ENCODE measurements at regions not wholly inside any gene's neighbourhood (a gene's known extent, or its start where the extent isn't known, plus 50 kb on each side); places are given as distances from the start of the nearest gene placed in this dataset.

DNA sequence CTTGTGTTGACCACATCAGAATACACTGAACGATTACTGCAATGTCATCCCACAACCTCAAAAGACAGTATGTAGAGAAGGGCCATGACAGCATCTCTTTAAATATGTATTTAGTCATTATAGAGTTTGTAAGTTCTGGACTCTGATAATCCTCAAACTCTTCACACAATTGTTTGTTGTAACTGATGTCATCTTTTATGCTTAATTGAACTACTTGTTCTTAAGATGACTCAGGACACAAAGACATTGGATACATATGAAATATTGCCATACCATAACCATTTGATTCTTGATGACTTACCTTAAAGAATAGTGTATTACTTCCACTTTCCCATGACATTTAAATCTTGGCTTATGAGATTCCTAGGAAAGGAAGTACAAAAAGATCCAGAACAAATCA is 347.6 kb downstream of the KLF5 start:
- no peaks in the 10 kb centered on the region for H3K4me1 ChIP-seq
- POLR2A ChIA-PET: interaction anchor here (0.6 kb wide), 1 partner anchor 82 kb away, joined by 3 read pairs; no protein-coding TSS in a partner anchor
- CTCF ChIA-PET: no interaction called here
- TF ChIP-seq, protein P1, sequence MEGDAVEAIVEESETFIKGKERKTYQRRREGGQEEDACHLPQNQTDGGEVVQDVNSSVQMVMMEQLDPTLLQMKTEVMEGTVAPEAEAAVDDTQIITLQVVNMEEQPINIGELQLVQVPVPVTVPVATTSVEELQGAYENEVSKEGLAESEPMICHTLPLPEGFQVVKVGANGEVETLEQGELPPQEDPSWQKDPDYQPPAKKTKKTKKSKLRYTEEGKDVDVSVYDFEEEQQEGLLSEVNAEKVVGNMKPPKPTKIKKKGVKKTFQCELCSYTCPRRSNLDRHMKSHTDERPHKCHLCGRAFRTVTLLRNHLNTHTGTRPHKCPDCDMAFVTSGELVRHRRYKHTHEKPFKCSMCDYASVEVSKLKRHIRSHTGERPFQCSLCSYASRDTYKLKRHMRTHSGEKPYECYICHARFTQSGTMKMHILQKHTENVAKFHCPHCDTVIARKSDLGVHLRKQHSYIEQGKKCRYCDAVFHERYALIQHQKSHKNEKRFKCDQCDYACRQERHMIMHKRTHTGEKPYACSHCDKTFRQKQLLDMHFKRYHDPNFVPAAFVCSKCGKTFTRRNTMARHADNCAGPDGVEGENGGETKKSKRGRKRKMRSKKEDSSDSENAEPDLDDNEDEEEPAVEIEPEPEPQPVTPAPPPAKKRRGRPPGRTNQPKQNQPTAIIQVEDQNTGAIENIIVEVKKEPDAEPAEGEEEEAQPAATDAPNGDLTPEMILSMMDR (IDR thresholded peaks at IDR 0.05; ENCODE audit: insufficient read depth in 1 of 2, low read depth in 1 of 2, low read length in 1 of 2, severe bottlenecking in 1 of 2, unreplicated experiment in 1 of 2): no peak
- no peaks in the 10 kb centered on the region for H3K9me3 ChIP-seq
- H3K27me3 Mint-ChIP-seq (ENCODE audit: insufficient read depth, unreplicated experiment): no peaks in the 10 kb centered on the region
- DNase-seq: no peak
- no peak overlapping the region for H3K4me3 Mint-ChIP-seq (ENCODE audit: unreplicated experiment)
- no TSS peak for BruUV-seq (replicated peaks)
- H3K27me3 ChIP-seq (replicated peaks; ENCODE audit: control insufficient read depth, insufficient read depth, low read length): no peaks in the 10 kb centered on the region
- no peak overlapping the region for H3K27ac Mint-ChIP-seq (ENCODE audit: unreplicated experiment)
- no peaks in the 10 kb centered on the region for H3K36me3 ChIP-seq (ENCODE audit: control insufficient read depth, insufficient read depth, low read length)
- peaks cover 5% of the 10 kb centered on the region for H3K4me1 Mint-ChIP-seq (ENCODE audit: low read depth, unreplicated experiment)
- peaks cover 7% of the 10 kb centered on the region for H3K36me3 Mint-ChIP-seq (ENCODE audit: insufficient read depth, unreplicated experiment)
- H3K9me3 Mint-ChIP-seq (ENCODE audit: unreplicated experiment): peaks cover 40% of the 10 kb centered on the region
- H3K4me3 ChIP-seq (ENCODE audit: low read depth, low read length): no peak overlapping the region
- intact Hi-C loops (cut with micrococcal nuclease; ENCODE audit: unreplicated experiment): no loop called here

DNA sequence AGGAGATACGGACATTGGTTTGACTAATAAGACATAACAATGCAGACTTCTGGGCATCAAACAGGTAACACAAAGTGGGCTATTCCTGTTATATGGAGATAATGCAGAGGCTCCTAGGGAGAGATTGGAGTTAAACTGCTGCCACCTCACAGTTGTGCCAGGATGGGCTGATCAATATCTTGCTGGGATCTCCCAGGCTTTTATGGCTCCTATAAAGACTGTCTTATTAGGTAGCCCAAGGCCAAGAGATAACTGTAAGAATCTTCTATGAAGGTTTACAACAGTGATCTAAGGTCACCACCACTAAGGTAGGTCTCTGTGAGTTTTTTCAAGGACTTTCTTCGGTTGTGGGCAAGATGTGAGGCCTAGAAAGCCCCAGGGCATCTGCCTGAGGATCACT is 345.8 kb downstream of the KLF5 start:
- ChIA-PET CTCF (no interaction called here), POLR2A (no interaction called here)
- Mint-ChIP-seq H3K36me3 (ENCODE audit: insufficient read depth, unreplicated experiment) (peaks cover 2% of the 10 kb centered on the region), H3K27ac (ENCODE audit: unreplicated experiment) (no peak overlapping the region), H3K9me3 (ENCODE audit: unreplicated experiment) (peaks cover 43% of the 10 kb centered on the region), H3K27me3 (ENCODE audit: insufficient read depth, unreplicated experiment) (no peaks in the 10 kb centered on the region), H3K4me3 (ENCODE audit: unreplicated experiment) (no peak overlapping the region), H3K4me1 (ENCODE audit: low read depth, unreplicated experiment) (peaks cover 24% of the 10 kb centered on the region)
- no TSS peak for BruUV-seq (replicated peaks)
- peaks cover 18% of the 10 kb centered on the region for H3K4me1 ChIP-seq
- H3K36me3 ChIP-seq (ENCODE audit: control insufficient read depth, insufficient read depth, low read length): no peaks in the 10 kb centered on the region
- H3K9me3 ChIP-seq: no peaks in the 10 kb centered on the region; the same call in 1 of the 2 replicates
- no peak for DNase-seq
- intact Hi-C loops (cut with micrococcal nuclease; ENCODE audit: unreplicated experiment): no loop called here
- no peaks in the 10 kb centered on the region for H3K27me3 ChIP-seq (replicated peaks; ENCODE audit: control insufficient read depth, insufficient read depth, low read length)
- TF ChIP-seq, protein P1 (IDR thresholded peaks at IDR 0.05; ENCODE audit: insufficient read depth in 1 of 2, low read depth in 1 of 2, low read length in 1 of 2, severe bottlenecking in 1 of 2, unreplicated experiment in 1 of 2): no peak
- no peak overlapping the region for H3K4me3 ChIP-seq (ENCODE audit: low read depth, low read length)

DNA sequence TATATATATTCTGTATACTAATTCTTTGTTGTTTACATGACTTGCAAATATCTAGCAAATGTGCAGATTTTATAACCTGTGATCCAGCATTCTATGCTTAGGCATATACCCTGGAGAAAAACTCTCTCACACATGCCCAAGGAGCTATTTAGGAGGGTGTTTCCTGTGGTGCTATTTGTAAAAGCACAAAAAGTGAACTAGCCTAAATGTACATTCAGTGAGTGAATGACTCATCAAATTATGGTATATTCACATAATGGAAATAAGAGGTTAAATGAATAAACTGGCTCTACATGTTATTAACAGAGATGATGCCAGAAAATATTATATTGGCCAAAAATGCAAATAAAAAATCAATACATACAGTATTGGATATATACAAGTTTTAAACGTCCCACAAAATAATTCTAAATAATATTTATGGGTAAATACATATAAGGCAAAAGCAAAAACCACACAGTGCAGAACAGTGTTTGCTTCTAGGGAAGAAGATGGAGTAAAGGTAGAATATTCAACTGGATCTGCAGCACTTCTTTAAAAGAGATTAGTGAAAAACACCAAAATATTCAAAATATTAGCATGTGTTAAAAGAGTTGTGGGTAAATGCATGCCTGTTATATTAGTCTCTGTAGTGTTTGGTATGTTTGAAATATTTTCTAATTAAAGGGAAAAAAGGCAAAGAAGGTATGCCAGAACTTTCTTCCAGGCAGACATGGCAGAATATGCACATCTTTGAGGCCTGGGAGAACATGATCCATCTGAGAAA is 344.7 kb downstream of the KLF5 start:
- no TSS peak for BruUV-seq (replicated peaks)
- H3K36me3 ChIP-seq (ENCODE audit: control insufficient read depth, insufficient read depth, low read length): no peaks in the 10 kb centered on the region
- no peak overlapping the region for H3K4me3 Mint-ChIP-seq (ENCODE audit: unreplicated experiment)
- ChIA-PET CTCF (no interaction called here), POLR2A (no interaction called here)
- H3K27me3 ChIP-seq (replicated peaks; ENCODE audit: control insufficient read depth, insufficient read depth, low read length): no peaks in the 10 kb centered on the region
- H3K27ac Mint-ChIP-seq (ENCODE audit: unreplicated experiment): no peak overlapping the region
- peaks cover 45% of the 10 kb centered on the region for H3K9me3 Mint-ChIP-seq (ENCODE audit: unreplicated experiment)
- no peak for DNase-seq
- TF ChIP-seq, protein P1 (IDR thresholded peaks at IDR 0.05; ENCODE audit: insufficient read depth in 1 of 2, low read depth in 1 of 2, low read length in 1 of 2, severe bottlenecking in 1 of 2, unreplicated experiment in 1 of 2): no peak
- peaks cover 10% of the 10 kb centered on the region for H3K36me3 Mint-ChIP-seq (ENCODE audit: insufficient read depth, unreplicated experiment)
- no peaks in the 10 kb centered on the region for H3K27me3 Mint-ChIP-seq (ENCODE audit: insufficient read depth, unreplicated experiment)
- peaks cover under 1% of the 10 kb centered on the region; the same call in 1 of the 2 replicates for H3K9me3 ChIP-seq
- intact Hi-C loops (cut with micrococcal nuclease; ENCODE audit: unreplicated experiment): no loop called here
- H3K4me1 Mint-ChIP-seq (ENCODE audit: low read depth, unreplicated experiment): peaks cover 34% of the 10 kb centered on the region
- peaks cover 27% of the 10 kb centered on the region for H3K4me1 ChIP-seq
- no peak overlapping the region for H3K4me3 ChIP-seq (ENCODE audit: low read depth, low read length)

All from Caco-2 (cell line).